ENCODE measurements at regions not wholly inside any gene's neighbourhood (a gene's known extent, or its start where the extent isn't known, plus 50 kb on each side); places are given as distances from the start of the nearest gene placed in this dataset.

DNA sequence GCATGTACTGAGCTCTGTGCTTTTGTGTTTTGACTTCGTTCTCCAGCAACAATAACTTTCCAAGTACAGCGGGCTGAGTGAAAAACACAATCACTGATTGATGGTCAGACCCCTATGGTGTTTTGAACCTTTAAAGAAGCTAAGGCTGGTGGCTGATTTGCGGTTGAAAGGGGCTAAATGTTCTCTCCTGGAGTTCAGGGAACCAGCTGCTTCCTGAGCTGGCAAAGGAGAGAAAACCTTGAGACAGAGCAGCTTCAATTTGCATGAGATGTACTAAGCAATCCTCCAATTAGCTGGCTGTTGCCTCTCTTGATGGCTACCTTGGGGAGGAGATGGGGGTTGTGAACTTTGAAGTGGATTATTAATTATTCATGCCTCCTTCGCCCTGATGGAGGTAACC is 546.7 kb upstream of the SEL1L start:
- TF ChIP-seq, protein P1, sequence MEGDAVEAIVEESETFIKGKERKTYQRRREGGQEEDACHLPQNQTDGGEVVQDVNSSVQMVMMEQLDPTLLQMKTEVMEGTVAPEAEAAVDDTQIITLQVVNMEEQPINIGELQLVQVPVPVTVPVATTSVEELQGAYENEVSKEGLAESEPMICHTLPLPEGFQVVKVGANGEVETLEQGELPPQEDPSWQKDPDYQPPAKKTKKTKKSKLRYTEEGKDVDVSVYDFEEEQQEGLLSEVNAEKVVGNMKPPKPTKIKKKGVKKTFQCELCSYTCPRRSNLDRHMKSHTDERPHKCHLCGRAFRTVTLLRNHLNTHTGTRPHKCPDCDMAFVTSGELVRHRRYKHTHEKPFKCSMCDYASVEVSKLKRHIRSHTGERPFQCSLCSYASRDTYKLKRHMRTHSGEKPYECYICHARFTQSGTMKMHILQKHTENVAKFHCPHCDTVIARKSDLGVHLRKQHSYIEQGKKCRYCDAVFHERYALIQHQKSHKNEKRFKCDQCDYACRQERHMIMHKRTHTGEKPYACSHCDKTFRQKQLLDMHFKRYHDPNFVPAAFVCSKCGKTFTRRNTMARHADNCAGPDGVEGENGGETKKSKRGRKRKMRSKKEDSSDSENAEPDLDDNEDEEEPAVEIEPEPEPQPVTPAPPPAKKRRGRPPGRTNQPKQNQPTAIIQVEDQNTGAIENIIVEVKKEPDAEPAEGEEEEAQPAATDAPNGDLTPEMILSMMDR (IDR thresholded peaks at IDR 0.05; ENCODE audit: low read length), result no peak
- TF ChIP-seq EZH2 (IDR thresholded peaks at IDR 0.05; ENCODE audit: borderline replicate concordance, low read length), result no peak
